Activated B cell treated with CpG ODN at 0.5 μM for 24 hours (primary cell): ENCODE measurements at regions not wholly inside any gene's neighbourhood (a gene's known extent, or its start where the extent isn't known, plus 50 kb on each side); places are given as distances from the start of the nearest gene placed in this dataset.

Experiments used
- ATAC-seq: fragments of 200-7000 bp; cut with Tn5 transposase; one replicate; pipeline ENCODE4 v1.10.0; 2021; ENCODE audit warnings: low read depth, mild to moderate bottlenecking, moderate library complexity
- CTCF ChIA-PET: fragments of 350-600 bp; sonication (Branson Sonifier 250); formaldehyde crosslinking; loops from one replicate; lab custom pipeline; 2021; ENCODE audit warnings: antibody characterized with exemption; lab: Charles Lee
- POLR2A ChIA-PET: fragments of 350-600 bp; sonication (Branson Sonifier 250); formaldehyde crosslinking; loops from one replicate; lab custom pipeline; 2021; ENCODE audit warnings: antibody characterized with exemption; lab: Charles Lee
- DNase-seq: peaks from one replicate; pipeline ENCODE4 v3.0.0; 2022
- H3K27ac Mint-ChIP-seq: one replicate; pipeline ENCODE4 v1.8.0; 2020; ENCODE audit warnings: mixed read lengths
- H3K27me3 Mint-ChIP-seq: one replicate; pipeline ENCODE4 v1.8.0; 2021; ENCODE audit warnings: mixed read lengths
- H3K36me3 Mint-ChIP-seq: one replicate; pipeline ENCODE4 v1.8.0; 2021; ENCODE audit warnings: low read depth, mixed read lengths
- H3K4me1 Mint-ChIP-seq: one replicate; pipeline ENCODE4 v1.8.0; 2021; ENCODE audit warnings: mixed read lengths
- H3K4me3 Mint-ChIP-seq: one replicate; pipeline ENCODE4 v1.8.0; 2020; ENCODE audit warnings: mild to moderate bottlenecking, mixed read lengths
- H3K9me3 Mint-ChIP-seq: one replicate; pipeline ENCODE4 v1.8.0; 2020; ENCODE audit warnings: mixed read lengths
- CTCF ChIP-seq: fragments of 200-600 bp; IDR thresholded peaks from one replicate; pipeline ENCODE4 v1.8.0; 2022; ENCODE audit warnings: antibody characterized with exemption, mild to moderate bottlenecking
- intact Hi-C: fragments of 100-400 bp; cut with micrococcal nuclease; formaldehyde crosslinking; loops from one replicate; pipeline ENCODE4 v1.15.1; 2024

- POLR2A ChIA-PET, result no interaction called here
- Mint-ChIP-seq H3K9me3 (peaks cover 4% of the 10 kb centered on the region), H3K27ac (no peak overlapping the region), H3K36me3 (no peaks in the 10 kb centered on the region), H3K4me3 (no peak overlapping the region), H3K4me1 (no peaks in the 10 kb centered on the region), H3K27me3 (no peaks in the 10 kb centered on the region)
- CTCF ChIA-PET, result interaction anchor here (0.6 kb wide), 1 partner anchor 625 kb away, joined by 3 read pairs; no protein-coding TSS in a partner anchor
- ATAC-seq (no peak), DNase-seq (no peak)
- intact Hi-C loops, result no loop called here
- TF ChIP-seq CTCF, result no peak
Measured at GRCh38 chr11:80987171-80987570, 1546.3 kb upstream of the TENM4 start.

GRCh38 chr11:80986421-80987074, 1545.7 kb upstream of the TENM4 start:
- Mint-ChIP-seq H3K9me3 (peaks cover 4% of the 10 kb centered on the region), H3K4me3 (no peak overlapping the region), H3K36me3 (no peaks in the 10 kb centered on the region), H3K27me3 (no peaks in the 10 kb centered on the region), H3K4me1 (no peaks in the 10 kb centered on the region), H3K27ac (no peak overlapping the region)
- POLR2A ChIA-PET, result no interaction called here
- intact Hi-C loops, result no loop called here
- DNase-seq, result no peak
- no peak for TF ChIP-seq CTCF
- CTCF ChIA-PET, result interaction anchor here (0.6 kb wide), 1 partner anchor 626 kb away, joined by 3 read pairs; no protein-coding TSS in a partner anchor
- no peak for ATAC-seq

- no peaks in the 10 kb centered on the region for H3K9me3 Mint-ChIP-seq
- ATAC-seq, result no peak
- ChIA-PET CTCF (no interaction called here), POLR2A (no interaction called here)
- H3K27ac Mint-ChIP-seq, result no peak overlapping the region
- no peak for DNase-seq
- no peaks in the 10 kb centered on the region for H3K4me1 Mint-ChIP-seq
- TF ChIP-seq CTCF, result no peak
- intact Hi-C loops, result no loop called here
- H3K36me3 Mint-ChIP-seq, result no peaks in the 10 kb centered on the region
- no peak overlapping the region for H3K4me3 Mint-ChIP-seq
- H3K27me3 Mint-ChIP-seq, result no peaks in the 10 kb centered on the region
Measured at GRCh38 chr11:80980227-80980626, 1539.4 kb upstream of the TENM4 start.

GRCh38 chr11:80973786-80974185, 1533.0 kb upstream of the TENM4 start:
- ChIA-PET POLR2A (no interaction called here), CTCF (no interaction called here)
- no peak for DNase-seq
- intact Hi-C loops, result no loop called here
- no peak overlapping the region for H3K4me3 Mint-ChIP-seq
- H3K27ac Mint-ChIP-seq, result no peak overlapping the region
- H3K4me1 Mint-ChIP-seq, result no peaks in the 10 kb centered on the region
- TF ChIP-seq CTCF, result no peak
- no peaks in the 10 kb centered on the region for H3K27me3 Mint-ChIP-seq
- peaks cover 7% of the 10 kb centered on the region for H3K9me3 Mint-ChIP-seq
- no peak for ATAC-seq
- H3K36me3 Mint-ChIP-seq, result no peaks in the 10 kb centered on the region

GRCh38 chr11:80970037-80970436, 1529.2 kb upstream of the TENM4 start:
- CTCF ChIA-PET, result no interaction called here
- POLR2A ChIA-PET, result no interaction called here
- H3K9me3 Mint-ChIP-seq, result peaks cover 7% of the 10 kb centered on the region
- no peaks in the 10 kb centered on the region for H3K27me3 Mint-ChIP-seq
- H3K36me3 Mint-ChIP-seq, result no peaks in the 10 kb centered on the region
- ATAC-seq, result no peak
- no peak overlapping the region for H3K4me3 Mint-ChIP-seq
- H3K27ac Mint-ChIP-seq, result no peak overlapping the region
- no peak for DNase-seq
- intact Hi-C loops, result no loop called here
- no peak for TF ChIP-seq CTCF
- no peaks in the 10 kb centered on the region for H3K4me1 Mint-ChIP-seq
